ENCODE measurements at regions not wholly inside any gene's neighbourhood (a gene's known extent, or its start where the extent isn't known, plus 50 kb on each side); places are given as distances from the start of the nearest gene placed in this dataset.

GRCh38 chr1:182120411-182121258 lies 59.1 kb upstream of the ZNF648 start:
- ATAC-seq, result no peak

DNA sequence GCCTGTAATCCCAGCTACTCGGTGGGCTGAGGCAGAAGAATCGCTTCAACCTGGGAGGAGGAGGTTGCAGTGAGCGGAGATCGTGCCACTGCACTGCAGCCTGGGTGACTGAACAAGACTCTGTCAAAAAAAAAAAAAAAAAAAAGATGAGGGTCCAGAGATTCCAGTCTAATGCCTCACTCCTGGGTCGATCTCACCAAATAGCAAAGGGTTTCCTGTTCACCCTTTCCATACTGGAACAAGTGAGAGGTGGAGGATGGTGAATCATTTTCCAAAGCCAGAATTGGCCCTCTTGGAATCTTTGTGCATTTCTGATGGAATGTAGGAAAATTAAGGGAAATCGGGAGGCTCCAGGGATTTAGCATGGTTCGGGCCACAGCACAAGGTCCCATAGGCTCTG lies 58.1 kb upstream of the ZNF648 start:
- ATAC-seq, result no peak

GRCh38 chr1:182118851-182119250 lies 57.3 kb upstream of the ZNF648 start:
- ATAC-seq, result no peak

- ATAC-seq, result no peak
Observed at GRCh38 chr1:182114627-182115023, 53.1 kb upstream of the ZNF648 start.

- ATAC-seq, result no peak
Observed at GRCh38 chr1:182113879-182114626, 52.5 kb upstream of the ZNF648 start.

DNA sequence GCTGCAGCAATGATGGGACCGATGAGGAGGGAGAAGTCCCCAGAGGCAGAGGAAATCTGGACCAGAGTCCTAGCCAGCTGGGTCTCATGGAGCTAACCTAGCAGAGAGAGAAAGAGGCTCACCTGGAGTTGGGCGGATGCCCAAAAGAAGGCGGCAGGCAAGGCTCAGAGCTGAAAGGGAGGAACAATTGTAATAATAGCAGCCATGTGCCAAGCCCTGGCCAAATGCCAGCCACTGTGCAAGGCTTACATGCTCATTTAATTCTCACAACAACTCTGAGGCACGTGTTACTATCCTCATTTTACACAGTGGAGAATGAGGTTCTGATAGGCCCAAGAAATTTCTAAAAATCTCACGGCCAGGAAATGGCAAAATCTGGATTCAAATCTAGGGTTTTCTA lies 50.0 kb upstream of the ZNF648 start:
- no peak for ATAC-seq

All from activated CD4-positive, CD25-positive, alpha-beta regulatory T cell treated with anti-CD3 and anti-CD28 coated beads, Interleukin-2, amount 50 U/mL, for 24 hours (primary cell).